Fibroblast of lung (primary cell): ENCODE measurements at regions not wholly inside any gene's neighbourhood (a gene's known extent, or its start where the extent isn't known, plus 50 kb on each side); places are given as distances from the start of the nearest gene placed in this dataset.

Experiments
- DNase-seq, 2 donors: peaks; one replicate each; pipeline versions ENCODE4 v3.0.0 to v3.0.0-alpha.2; 2010; ENCODE audit warnings: low read depth in 2 of 2
- H2AFZ ChIP-seq: 2 replicates; pipeline ENCODE4 v1.5.1; 2012; ENCODE audit warnings: low read length, control low read depth, inconsistent platforms
- H3K27ac ChIP-seq: 2 replicates; pipeline ENCODE4 v1.5.1; 2011; ENCODE audit warnings: low read length, control low read depth; ENCODE audit not compliant: insufficient read depth
- H3K27me3 ChIP-seq: 2 replicates; pipeline ENCODE4 v1.5.1; 2011; ENCODE audit warnings: mild to moderate bottlenecking, low read length; ENCODE audit not compliant: control insufficient read depth, insufficient read depth
- H3K36me3 ChIP-seq: 2 replicates; pipeline ENCODE4 v1.5.1; 2011; ENCODE audit warnings: low read length; ENCODE audit not compliant: control insufficient read depth, insufficient read depth
- H3K4me1 ChIP-seq: 2 replicates; pipeline ENCODE4 v1.5.1; 2011; ENCODE audit warnings: low read length; ENCODE audit not compliant: control insufficient read depth, insufficient read depth; ENCODE audit errors: extremely low read depth
- H3K4me2 ChIP-seq: 2 replicates; pipeline ENCODE4 v1.5.1; 2011; ENCODE audit warnings: low read length, control low read depth; ENCODE audit not compliant: insufficient read depth; ENCODE audit errors: extremely low read depth
- H3K4me3 ChIP-seq, 4 experiments: fragments of 200-600 bp in 1 of 4; sonication (generic) in 1 of 4; replicated peaks in 1 of 4; 2 replicates each; pipeline ENCODE4 v1.5.1; 2011 to 2016; ENCODE audit warnings: low read length in 4 of 4, low read depth in 3 of 4, mild to moderate bottlenecking in 3 of 4, control low read depth in 2 of 4, inconsistent platforms in 1 of 4, mixed read lengths in 1 of 4; ENCODE audit not compliant: insufficient read depth in 1 of 4; ENCODE audit errors: control extremely low read depth in 1 of 4
- H3K79me2 ChIP-seq: 2 replicates; pipeline ENCODE4 v1.5.1; 2012; ENCODE audit warnings: mild to moderate bottlenecking, low read length, inconsistent platforms; ENCODE audit not compliant: control insufficient read depth, insufficient read depth
- H3K9ac ChIP-seq: 2 replicates; pipeline ENCODE4 v1.5.1; 2011; ENCODE audit warnings: mild to moderate bottlenecking, low read length, control low read depth; ENCODE audit not compliant: insufficient read depth
- H3K9me3 ChIP-seq: 2 replicates; pipeline ENCODE4 v1.5.1; 2012; ENCODE audit warnings: low read depth, low read length; ENCODE audit not compliant: control insufficient read depth, insufficient read depth
- H4K20me1 ChIP-seq: 2 replicates; pipeline ENCODE4 v1.5.1; 2011; ENCODE audit warnings: low read length; ENCODE audit not compliant: control insufficient read depth, insufficient read depth; ENCODE audit errors: extremely low read depth
- CTCF ChIP-seq, 2 donors: IDR thresholded peaks in 1 of 2; conservative IDR thresholded peaks in 1 of 2; 1 replicate in 1 of 2; 2 replicates in 1 of 2; pipeline ENCODE4 v1.5.1; 2011 to 2012; ENCODE audit warnings: low read length in 2 of 2, control low read depth in 1 of 2, inconsistent platforms in 1 of 2, low read depth in 1 of 2, mild to moderate bottlenecking in 1 of 2
- EZH2 ChIP-seq: IDR thresholded peaks from 2 replicates; pipeline ENCODE4 v1.5.1; 2012; ENCODE audit warnings: low read length, control low read depth, mild to moderate bottlenecking; ENCODE audit errors: missing control alignments

GRCh38 chr2:59875836-59876235, 677.6 kb downstream of the BCL11A start:
- no peak overlapping the region for H3K9ac ChIP-seq
- H3K79me2 ChIP-seq, result no peaks in the 10 kb centered on the region
- no peak overlapping the region for H2AFZ ChIP-seq
- H3K4me2 ChIP-seq, result no peak overlapping the region
- H3K27me3 ChIP-seq, result no peaks in the 10 kb centered on the region
- H3K4me3 ChIP-seq, result no peak overlapping the region
- H3K9me3 ChIP-seq, result no peaks in the 10 kb centered on the region
- no peak overlapping the region for H3K27ac ChIP-seq
- no peaks in the 10 kb centered on the region for H3K36me3 ChIP-seq
- no peak for TF ChIP-seq EZH2
- TF ChIP-seq CTCF (conservative IDR thresholded peaks at IDR 0.05 in 1 of 2, IDR thresholded peaks at IDR 0.05 in 1 of 2; ENCODE audit: low read depth in 1 of 2, low read length in 2 of 2), result no peak
- no peaks in the 10 kb centered on the region for H3K4me1 ChIP-seq
- H4K20me1 ChIP-seq, result no peaks in the 10 kb centered on the region
- no peak for DNase-seq

DNA sequence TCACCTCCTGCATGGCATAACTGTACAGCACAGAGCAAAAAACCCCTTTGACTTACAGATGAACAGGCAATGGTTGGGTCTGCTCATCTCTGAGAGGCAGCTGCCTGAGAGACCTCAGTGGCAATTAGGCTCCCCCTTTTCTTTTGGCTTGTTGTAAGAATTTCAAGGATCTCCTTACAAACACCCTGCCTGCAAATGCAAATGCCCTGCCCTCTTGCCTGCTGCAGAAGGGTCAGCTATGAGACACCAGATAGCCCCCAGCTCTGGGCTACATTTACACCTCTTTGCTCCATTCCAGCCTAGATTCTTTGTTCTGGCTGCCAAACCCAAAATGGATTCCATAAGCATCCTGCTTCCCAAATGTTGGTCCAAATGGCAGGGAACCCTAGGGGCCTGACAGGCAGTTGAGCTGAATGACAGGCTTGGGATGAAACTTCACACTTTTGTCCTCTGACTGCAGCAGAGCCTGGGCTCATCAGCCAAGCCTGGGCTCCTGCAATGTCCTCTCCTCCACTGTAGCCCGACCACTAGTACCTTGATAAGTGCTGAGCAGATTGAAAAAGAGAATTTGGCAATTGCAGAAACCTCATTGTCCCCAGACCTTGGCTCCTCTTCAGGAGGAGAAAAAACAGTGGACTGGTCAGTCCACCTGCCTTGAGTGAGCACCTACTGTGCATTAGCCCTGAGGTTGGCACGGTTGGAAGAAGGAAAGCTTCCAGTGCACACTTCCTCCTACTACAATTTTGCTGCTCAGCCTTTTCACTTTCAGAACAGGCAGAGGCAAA, 678.3 kb downstream of the BCL11A start:
- no peaks in the 10 kb centered on the region for H3K27me3 ChIP-seq
- H3K79me2 ChIP-seq, result no peaks in the 10 kb centered on the region
- H3K36me3 ChIP-seq, result no peaks in the 10 kb centered on the region
- no peak overlapping the region for H3K4me3 ChIP-seq
- H4K20me1 ChIP-seq, result no peaks in the 10 kb centered on the region
- H3K4me2 ChIP-seq, result no peak overlapping the region
- H3K9ac ChIP-seq, result no peak overlapping the region
- TF ChIP-seq CTCF (conservative IDR thresholded peaks at IDR 0.05 in 1 of 2, IDR thresholded peaks at IDR 0.05 in 1 of 2; ENCODE audit: low read depth in 1 of 2, low read length in 2 of 2) (no peak), EZH2 (no peak)
- no peaks in the 10 kb centered on the region for H3K9me3 ChIP-seq
- H3K4me1 ChIP-seq, result no peaks in the 10 kb centered on the region
- DNase-seq, result no peak
- H2AFZ ChIP-seq, result no peak overlapping the region
- H3K27ac ChIP-seq, result no peak overlapping the region

DNA sequence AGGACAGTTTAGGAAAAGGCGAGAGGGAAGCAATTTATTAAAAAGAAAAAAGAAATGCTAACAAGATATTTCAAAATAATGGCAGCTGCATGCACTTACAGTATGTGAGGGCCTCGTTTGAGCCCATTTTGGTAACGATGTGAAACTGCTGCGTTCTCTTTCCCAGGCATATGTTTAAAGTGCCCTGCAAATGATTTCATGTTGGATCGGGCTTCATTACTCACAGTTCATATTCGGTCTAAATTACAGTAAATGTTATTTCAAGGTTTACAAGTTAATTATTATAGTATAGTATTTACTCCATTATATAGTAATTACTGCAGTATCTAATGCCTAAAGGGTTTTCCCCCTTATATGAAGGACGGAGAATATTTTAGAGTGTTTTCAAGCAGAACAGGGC, 679.1 kb downstream of the BCL11A start:
- no peak for DNase-seq
- Histone ChIP-seq H3K27ac (no peak overlapping the region), H3K9me3 (no peaks in the 10 kb centered on the region), H2AFZ (no peak overlapping the region), H3K79me2 (no peaks in the 10 kb centered on the region), H3K27me3 (no peaks in the 10 kb centered on the region), H3K4me3 (no peak overlapping the region), H3K4me1 (no peaks in the 10 kb centered on the region), H4K20me1 (no peaks in the 10 kb centered on the region), H3K4me2 (no peak overlapping the region), H3K9ac (no peak overlapping the region), H3K36me3 (no peaks in the 10 kb centered on the region)
- TF ChIP-seq EZH2 (no peak), CTCF (conservative IDR thresholded peaks at IDR 0.05 in 1 of 2, IDR thresholded peaks at IDR 0.05 in 1 of 2; ENCODE audit: low read depth in 1 of 2, low read length in 2 of 2) (no peak)
